Naive thymus-derived CD4-positive, alpha-beta T cell (primary cell): ENCODE measurements at regions not wholly inside any gene's neighbourhood (a gene's known extent, or its start where the extent isn't known, plus 50 kb on each side); places are given as distances from the start of the nearest gene placed in this dataset.

Experiments used
- ATAC-seq: fragments of 150-1000 bp; cut with Tn5 transposase; 2 replicates; pipeline ENCODE4 v1.10.0; 2021; ENCODE audit warnings: mild to moderate bottlenecking, moderate library complexity
- CTCF ChIA-PET: fragments of 350-600 bp; sonication (Branson Sonifier 250); formaldehyde crosslinking; loops from one replicate; lab custom pipeline; 2021; ENCODE audit warnings: antibody characterized with exemption; lab: Charles Lee
- POLR2A ChIA-PET: fragments of 350-600 bp; sonication (Branson Sonifier 250); formaldehyde crosslinking; loops from one replicate; lab custom pipeline; 2021; ENCODE audit warnings: antibody characterized with exemption, inconsistent platforms; lab: Charles Lee
- DNase-seq, 9 donors: peaks; one replicate each; pipeline versions ENCODE4 v3.0.0 to v3.0.0-alpha.2; 2020 to 2022; ENCODE audit warnings: mixed read lengths in 1 of 9
- H3K27ac ChIP-seq: one replicate; pipeline ENCODE4 v1.7.0; 2013; ENCODE audit warnings: mild to moderate bottlenecking, low read depth, low read length, moderate library complexity
- H3K27me3 ChIP-seq, 2 donors: one replicate each; pipeline ENCODE4 v1.7.0; 2013; ENCODE audit warnings: low read length in 2 of 2, mild to moderate bottlenecking in 2 of 2, moderate library complexity in 2 of 2; ENCODE audit not compliant: control insufficient read depth in 2 of 2, insufficient read depth in 2 of 2
- H3K36me3 ChIP-seq, 3 experiments: 1 replicate in 2 of 3; 2 replicates in 1 of 3; pipeline ENCODE4 v1.7.0; 2013; ENCODE audit warnings: low read length in 3 of 3, mild to moderate bottlenecking in 3 of 3, moderate library complexity in 1 of 3; ENCODE audit not compliant: insufficient read depth in 3 of 3, control insufficient read depth in 2 of 3
- H3K4me1 ChIP-seq, 2 donors: one replicate each; pipeline ENCODE4 v1.7.0; 2013; ENCODE audit warnings: low read length in 2 of 2, mild to moderate bottlenecking in 2 of 2, moderate library complexity in 1 of 2; ENCODE audit not compliant: control insufficient read depth in 2 of 2, insufficient read depth in 2 of 2
- H3K4me3 ChIP-seq: 2 replicates; pipeline ENCODE4 v1.7.0; 2013; ENCODE audit warnings: mild to moderate bottlenecking, low read length
- H3K9me3 ChIP-seq, 3 experiments: 1 replicate in 2 of 3; 2 replicates in 1 of 3; pipeline ENCODE4 v1.7.0; 2013; ENCODE audit warnings: low read length in 3 of 3; ENCODE audit not compliant: control insufficient read depth in 2 of 3
- H3K27ac Mint-ChIP-seq, 9 donors: one replicate each; pipeline ENCODE4 v1.8.0; 2020 to 2022; ENCODE audit warnings: mixed read lengths in 9 of 9, mild to moderate bottlenecking in 8 of 9, moderate library complexity in 5 of 9, inconsistent platforms in 2 of 9
- H3K27me3 Mint-ChIP-seq, 5 donors: one replicate each; pipeline ENCODE4 v1.8.0; 2021 to 2022; ENCODE audit warnings: mixed read lengths in 5 of 5, mild to moderate bottlenecking in 1 of 5
- H3K36me3 Mint-ChIP-seq, 5 donors: one replicate each; pipeline ENCODE4 v1.8.0; 2020 to 2022; ENCODE audit warnings: mixed read lengths in 5 of 5, mild to moderate bottlenecking in 3 of 5, inconsistent platforms in 1 of 5
- H3K4me1 Mint-ChIP-seq, 7 donors: one replicate each; pipeline ENCODE4 v1.8.0; 2020 to 2022; ENCODE audit warnings: mixed read lengths in 7 of 7, mild to moderate bottlenecking in 3 of 7, inconsistent platforms in 1 of 7
- H3K4me3 Mint-ChIP-seq, 10 donors: one replicate each; pipeline ENCODE4 v1.8.0; 2020 to 2022; ENCODE audit warnings: mild to moderate bottlenecking in 10 of 10, mixed read lengths in 10 of 10, moderate library complexity in 6 of 10, inconsistent platforms in 2 of 10
- H3K9me3 Mint-ChIP-seq, 11 donors: one replicate each; pipeline ENCODE4 v1.8.0; 2020 to 2022; ENCODE audit warnings: mixed read lengths in 11 of 11, mild to moderate bottlenecking in 4 of 11, inconsistent platforms in 1 of 11, moderate library complexity in 1 of 11
- intact Hi-C, 2 donors: fragments of 100-400 bp; cut with micrococcal nuclease; formaldehyde crosslinking; loops; one replicate each; pipeline ENCODE4 v1.15.1; 2023

DNA sequence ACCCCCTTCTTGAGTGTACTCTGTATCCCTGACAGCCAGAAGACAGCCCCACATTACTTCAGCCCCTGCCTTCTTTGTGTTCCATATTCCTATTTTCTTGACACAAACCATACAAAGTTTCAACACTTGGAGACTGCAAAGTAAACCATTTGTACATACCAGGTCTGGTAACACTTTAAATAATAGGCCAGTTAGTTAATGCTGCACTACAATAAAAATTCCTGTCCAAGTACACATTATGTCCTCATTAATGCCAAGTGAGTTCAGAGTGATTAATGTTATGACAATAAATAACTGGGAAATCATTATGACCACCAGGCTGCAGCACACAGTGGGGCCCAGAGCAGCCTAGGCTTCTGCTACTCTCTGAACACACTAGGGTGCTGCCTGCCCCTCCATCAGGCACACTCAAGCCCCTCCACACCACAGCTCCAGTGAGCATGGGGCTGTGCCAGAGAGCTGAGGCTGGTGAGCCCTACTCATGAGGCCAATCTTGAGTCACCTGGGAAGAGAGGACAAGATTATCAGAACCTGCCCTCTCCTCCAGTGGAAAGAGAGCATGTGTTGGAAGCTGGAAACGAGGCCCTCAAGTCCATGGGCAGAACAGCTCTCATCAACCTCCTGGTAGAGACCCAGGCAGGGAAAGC lies 138.7 kb downstream of the TTC32 start:
- H3K27ac Mint-ChIP-seq = no peak overlapping the region
- H3K27me3 Mint-ChIP-seq = peaks cover 0 to 27% (median 5%) of the 10 kb centered on the region in 5 donors
- H3K27ac ChIP-seq = no peak overlapping the region
- no peak for ATAC-seq
- intact Hi-C loops = no loop called here
- H3K4me3 ChIP-seq = no peak overlapping the region
- ChIA-PET CTCF (interaction anchor here (1.3 kb wide), 1 partner anchor 8 kb away, joined by 3 read pairs; no protein-coding TSS in a partner anchor), POLR2A (no interaction called here)
- no peaks in the 10 kb centered on the region for H3K4me1 Mint-ChIP-seq
- peak in 1 of 9 donors; percentile 3 for DNase-seq
- H3K36me3 ChIP-seq = no peaks in the 10 kb centered on the region
- no peak overlapping the region for H3K4me3 Mint-ChIP-seq
- H3K36me3 Mint-ChIP-seq = no peaks in the 10 kb centered on the region
- H3K9me3 Mint-ChIP-seq = peaks cover 0 to 3% (median 0%) of the 10 kb centered on the region in 11 donors
- H3K9me3 ChIP-seq = no peaks in the 10 kb centered on the region
- no peaks in the 10 kb centered on the region for H3K27me3 ChIP-seq
- no peaks in the 10 kb centered on the region for H3K4me1 ChIP-seq

GRCh38 chr2:19762142-19762541 lies 139.6 kb downstream of the TTC32 start:
- no peaks in the 10 kb centered on the region for H3K9me3 ChIP-seq
- no peak overlapping the region for H3K27ac Mint-ChIP-seq
- no peak overlapping the region for H3K27ac ChIP-seq
- peaks cover 0 to 3% (median 0%) of the 10 kb centered on the region in 11 donors for H3K9me3 Mint-ChIP-seq
- peak in 1 of 9 donors; percentile 1 for DNase-seq
- H3K36me3 ChIP-seq = no peaks in the 10 kb centered on the region
- peaks cover 0 to 27% (median 1%) of the 10 kb centered on the region in 5 donors for H3K27me3 Mint-ChIP-seq
- no peak overlapping the region for H3K4me3 ChIP-seq
- ChIA-PET CTCF (interaction anchor here (0.7 kb wide), 1 partner anchor 17 kb away, joined by 3 read pairs; no protein-coding TSS in a partner anchor), POLR2A (no interaction called here)
- ATAC-seq = no peak
- no peaks in the 10 kb centered on the region for H3K4me1 Mint-ChIP-seq
- no peaks in the 10 kb centered on the region for H3K4me1 ChIP-seq
- H3K36me3 Mint-ChIP-seq = no peaks in the 10 kb centered on the region
- no peaks in the 10 kb centered on the region for H3K27me3 ChIP-seq
- intact Hi-C loops = no loop called here
- no peak overlapping the region for H3K4me3 Mint-ChIP-seq

DNA sequence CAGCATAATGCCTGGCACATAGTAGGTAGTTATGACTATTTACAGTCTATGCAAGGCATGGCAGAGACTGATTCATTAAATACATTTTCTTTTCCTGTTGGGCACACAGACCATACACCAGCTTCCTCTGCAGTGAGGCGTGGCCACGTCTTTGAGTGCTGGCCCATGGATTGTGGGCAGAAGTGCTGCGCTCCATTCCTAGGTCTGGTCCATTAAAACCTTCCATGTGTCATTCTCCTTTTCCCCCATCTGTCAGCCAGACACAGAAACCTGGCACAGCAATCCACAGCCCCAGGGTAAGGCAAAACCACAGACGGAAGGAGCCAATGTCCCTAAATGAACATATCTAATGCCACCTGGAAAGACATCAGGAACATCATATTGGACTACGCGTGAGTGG lies 141.9 kb downstream of the TTC32 start:
- Mint-ChIP-seq H3K36me3 (no peaks in the 10 kb centered on the region), H3K4me1 (no peaks in the 10 kb centered on the region), H3K9me3 (peaks cover 0 to 2% (median 0%) of the 10 kb centered on the region in 11 donors), H3K4me3 (no peak overlapping the region), H3K27ac (no peak overlapping the region), H3K27me3 (peaks cover 0 to 21% (median 6%) of the 10 kb centered on the region in 5 donors)
- Histone ChIP-seq H3K4me1 (no peaks in the 10 kb centered on the region), H3K9me3 (no peaks in the 10 kb centered on the region), H3K36me3 (no peaks in the 10 kb centered on the region), H3K4me3 (no peak overlapping the region), H3K27ac (no peak overlapping the region), H3K27me3 (no peaks in the 10 kb centered on the region)
- ATAC-seq (no peak), DNase-seq (no peak)
- POLR2A ChIA-PET = no interaction called here
- intact Hi-C loops = no loop called here
- CTCF ChIA-PET = interaction anchor here (0.7 kb wide), 1 partner anchor 121 kb away, joined by 3 read pairs; no protein-coding TSS in a partner anchor

- Mint-ChIP-seq H3K9me3 (peaks cover 0 to 2% (median 0%) of the 10 kb centered on the region in 11 donors), H3K4me1 (no peaks in the 10 kb centered on the region), H3K27me3 (peaks cover 0 to 28% (median 7%) of the 10 kb centered on the region in 5 donors), H3K4me3 (no peak overlapping the region), H3K27ac (no peak overlapping the region), H3K36me3 (no peaks in the 10 kb centered on the region)
- Histone ChIP-seq H3K4me3 (no peak overlapping the region), H3K27me3 (no peaks in the 10 kb centered on the region), H3K9me3 (no peaks in the 10 kb centered on the region), H3K36me3 (no peaks in the 10 kb centered on the region), H3K27ac (no peak overlapping the region), H3K4me1 (no peaks in the 10 kb centered on the region)
- ChIA-PET POLR2A (no interaction called here), CTCF (no interaction called here)
- intact Hi-C loops = no loop called here
- no peak for DNase-seq
- no peak for ATAC-seq
Observed at GRCh38 chr2:19758658-19759057, 143.1 kb downstream of the TTC32 start.

DNA sequence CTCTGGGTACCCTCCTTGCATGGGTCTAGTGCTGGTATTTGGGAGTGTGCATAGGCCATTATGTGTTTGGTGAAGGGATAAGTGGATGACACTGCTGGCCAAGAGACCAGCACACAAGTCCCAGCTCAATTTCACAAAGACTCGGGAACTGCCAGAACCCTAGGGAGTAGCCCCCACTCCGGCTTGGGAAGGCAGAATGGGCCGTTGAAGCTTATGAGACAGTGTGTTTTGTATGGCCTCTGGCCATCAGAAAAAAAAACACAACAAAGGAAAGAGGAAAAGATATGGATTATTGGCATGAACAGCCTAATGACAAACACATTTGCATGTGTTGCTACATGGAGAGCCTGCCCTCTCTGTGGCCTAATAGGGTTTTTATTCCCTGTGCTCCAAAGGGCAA lies 144.2 kb downstream of the TTC32 start:
- H3K4me3 ChIP-seq = no peak overlapping the region
- CTCF ChIA-PET = no interaction called here
- H3K27ac ChIP-seq = no peak overlapping the region
- no peaks in the 10 kb centered on the region for H3K36me3 ChIP-seq
- Mint-ChIP-seq H3K27me3 (peaks cover 0 to 30% (median 14%) of the 10 kb centered on the region in 5 donors), H3K9me3 (peaks cover 0 to 2% (median 0%) of the 10 kb centered on the region in 11 donors), H3K36me3 (no peaks in the 10 kb centered on the region), H3K27ac (no peak overlapping the region), H3K4me1 (no peaks in the 10 kb centered on the region), H3K4me3 (no peak overlapping the region)
- POLR2A ChIA-PET = no interaction called here
- H3K27me3 ChIP-seq = no peaks in the 10 kb centered on the region
- DNase-seq = no peak
- H3K9me3 ChIP-seq = no peaks in the 10 kb centered on the region
- H3K4me1 ChIP-seq = no peaks in the 10 kb centered on the region
- ATAC-seq = no peak
- intact Hi-C loops = no loop called here

DNA sequence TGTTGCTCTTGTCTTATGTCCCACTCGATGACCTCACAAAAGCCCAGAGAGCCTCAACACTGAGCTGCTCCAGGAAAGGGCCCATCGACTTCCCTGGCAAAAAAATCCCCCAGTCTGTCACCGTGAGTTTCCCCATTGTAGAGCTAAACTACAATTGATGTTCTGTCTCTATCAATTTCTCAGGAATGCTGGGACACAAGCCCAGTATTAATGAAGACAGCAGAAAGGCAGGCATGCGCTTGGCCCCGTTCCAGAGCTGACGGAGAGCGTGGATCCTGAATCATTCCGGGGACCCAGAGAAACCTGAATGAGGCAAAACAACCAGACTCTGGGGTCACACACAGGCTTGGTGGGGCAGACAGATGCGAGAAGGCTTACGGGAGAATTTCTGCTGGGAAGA lies 146.9 kb downstream of the TTC32 start:
- intact Hi-C loops = no loop called here
- Mint-ChIP-seq H3K27me3 (peaks cover 0 to 30% (median 22%) of the 10 kb centered on the region in 5 donors), H3K36me3 (no peaks in the 10 kb centered on the region), H3K27ac (no peak overlapping the region), H3K9me3 (no peaks in the 10 kb centered on the region), H3K4me1 (no peaks in the 10 kb centered on the region), H3K4me3 (no peak overlapping the region)
- ChIA-PET CTCF (interaction anchor here (1.2 kb wide), 1 partner anchor 9 kb away, joined by 3 read pairs; no protein-coding TSS in a partner anchor), POLR2A (no interaction called here)
- Histone ChIP-seq H3K36me3 (no peaks in the 10 kb centered on the region), H3K27ac (no peak overlapping the region), H3K4me1 (no peaks in the 10 kb centered on the region), H3K27me3 (no peaks in the 10 kb centered on the region), H3K9me3 (no peaks in the 10 kb centered on the region), H3K4me3 (no peak overlapping the region)
- ATAC-seq (no peak), DNase-seq (no peak)

DNA sequence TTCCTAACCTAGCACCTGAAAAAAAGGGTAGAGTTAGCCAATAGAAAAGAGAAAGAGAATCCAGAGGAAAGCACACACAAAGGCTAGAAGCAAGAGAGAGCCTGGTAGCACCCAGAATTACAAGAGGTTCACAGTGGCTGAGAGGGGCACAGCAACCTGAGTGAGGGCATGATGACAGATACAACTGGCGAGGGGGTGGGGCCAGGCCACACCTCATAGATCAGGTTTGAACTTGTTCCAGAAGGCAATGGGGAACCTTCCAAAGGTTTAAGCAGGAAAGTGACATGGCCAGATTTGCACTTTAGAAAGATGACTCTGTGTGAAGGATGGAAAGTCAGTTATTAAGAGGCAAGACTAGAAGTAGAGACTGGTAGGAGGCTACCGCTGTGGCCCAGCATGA lies 148.0 kb downstream of the TTC32 start:
- H3K9me3 ChIP-seq = no peaks in the 10 kb centered on the region
- no peaks in the 10 kb centered on the region for H3K27me3 ChIP-seq
- ChIA-PET CTCF (no interaction called here), POLR2A (no interaction called here)
- intact Hi-C loops = no loop called here
- H3K4me3 ChIP-seq = no peak overlapping the region
- H3K4me1 ChIP-seq = no peaks in the 10 kb centered on the region
- Mint-ChIP-seq H3K4me1 (no peaks in the 10 kb centered on the region), H3K27ac (no peak overlapping the region), H3K27me3 (peaks cover 0 to 31% (median 22%) of the 10 kb centered on the region in 5 donors), H3K9me3 (no peaks in the 10 kb centered on the region), H3K4me3 (no peak overlapping the region), H3K36me3 (no peaks in the 10 kb centered on the region)
- ATAC-seq = no peak
- no peaks in the 10 kb centered on the region for H3K36me3 ChIP-seq
- H3K27ac ChIP-seq = no peak overlapping the region
- no peak for DNase-seq
